Naive thymus-derived CD4-positive, alpha-beta T cell (primary cell): ENCODE measurements at regions not wholly inside any gene's neighbourhood (a gene's known extent, or its start where the extent isn't known, plus 50 kb on each side); places are given as distances from the start of the nearest gene placed in this dataset.
"Not testable (repeated sequence)": the region's sequence is repeated elsewhere in the genome, so short reads cannot be mapped to it uniquely, and the experiment has no call there.

Experiments used
- ATAC-seq: fragments of 150-1000 bp; cut with Tn5 transposase; 2 replicates; pipeline ENCODE4 v1.10.0; 2021; ENCODE audit warnings: mild to moderate bottlenecking, moderate library complexity
- CTCF ChIA-PET: fragments of 350-600 bp; sonication (Branson Sonifier 250); formaldehyde crosslinking; loops from one replicate; lab custom pipeline; 2021; ENCODE audit warnings: antibody characterized with exemption; lab: Charles Lee
- POLR2A ChIA-PET: fragments of 350-600 bp; sonication (Branson Sonifier 250); formaldehyde crosslinking; loops from one replicate; lab custom pipeline; 2021; ENCODE audit warnings: antibody characterized with exemption, inconsistent platforms; lab: Charles Lee
- DNase-seq, 9 donors: peaks; one replicate each; pipeline versions ENCODE4 v3.0.0 to v3.0.0-alpha.2; 2020 to 2022; ENCODE audit warnings: mixed read lengths in 1 of 9
- H3K27ac ChIP-seq: one replicate; pipeline ENCODE4 v1.7.0; 2013; ENCODE audit warnings: mild to moderate bottlenecking, low read depth, low read length, moderate library complexity
- H3K27me3 ChIP-seq, 2 donors: one replicate each; pipeline ENCODE4 v1.7.0; 2013; ENCODE audit warnings: low read length in 2 of 2, mild to moderate bottlenecking in 2 of 2, moderate library complexity in 2 of 2; ENCODE audit not compliant: control insufficient read depth in 2 of 2, insufficient read depth in 2 of 2
- H3K36me3 ChIP-seq, 3 experiments: 1 replicate in 2 of 3; 2 replicates in 1 of 3; pipeline ENCODE4 v1.7.0; 2013; ENCODE audit warnings: low read length in 3 of 3, mild to moderate bottlenecking in 3 of 3, moderate library complexity in 1 of 3; ENCODE audit not compliant: insufficient read depth in 3 of 3, control insufficient read depth in 2 of 3
- H3K4me1 ChIP-seq, 2 donors: one replicate each; pipeline ENCODE4 v1.7.0; 2013; ENCODE audit warnings: low read length in 2 of 2, mild to moderate bottlenecking in 2 of 2, moderate library complexity in 1 of 2; ENCODE audit not compliant: control insufficient read depth in 2 of 2, insufficient read depth in 2 of 2
- H3K4me3 ChIP-seq: 2 replicates; pipeline ENCODE4 v1.7.0; 2013; ENCODE audit warnings: mild to moderate bottlenecking, low read length
- H3K9me3 ChIP-seq, 3 experiments: 1 replicate in 2 of 3; 2 replicates in 1 of 3; pipeline ENCODE4 v1.7.0; 2013; ENCODE audit warnings: low read length in 3 of 3; ENCODE audit not compliant: control insufficient read depth in 2 of 3
- H3K27ac Mint-ChIP-seq, 9 donors: one replicate each; pipeline ENCODE4 v1.8.0; 2020 to 2022; ENCODE audit warnings: mixed read lengths in 9 of 9, mild to moderate bottlenecking in 8 of 9, moderate library complexity in 5 of 9, inconsistent platforms in 2 of 9
- H3K27me3 Mint-ChIP-seq, 5 donors: one replicate each; pipeline ENCODE4 v1.8.0; 2021 to 2022; ENCODE audit warnings: mixed read lengths in 5 of 5, mild to moderate bottlenecking in 1 of 5
- H3K36me3 Mint-ChIP-seq, 5 donors: one replicate each; pipeline ENCODE4 v1.8.0; 2020 to 2022; ENCODE audit warnings: mixed read lengths in 5 of 5, mild to moderate bottlenecking in 3 of 5, inconsistent platforms in 1 of 5
- H3K4me1 Mint-ChIP-seq, 7 donors: one replicate each; pipeline ENCODE4 v1.8.0; 2020 to 2022; ENCODE audit warnings: mixed read lengths in 7 of 7, mild to moderate bottlenecking in 3 of 7, inconsistent platforms in 1 of 7
- H3K4me3 Mint-ChIP-seq, 10 donors: one replicate each; pipeline ENCODE4 v1.8.0; 2020 to 2022; ENCODE audit warnings: mild to moderate bottlenecking in 10 of 10, mixed read lengths in 10 of 10, moderate library complexity in 6 of 10, inconsistent platforms in 2 of 10
- H3K9me3 Mint-ChIP-seq, 11 donors: one replicate each; pipeline ENCODE4 v1.8.0; 2020 to 2022; ENCODE audit warnings: mixed read lengths in 11 of 11, mild to moderate bottlenecking in 4 of 11, inconsistent platforms in 1 of 11, moderate library complexity in 1 of 11
- intact Hi-C, 2 donors: fragments of 100-400 bp; cut with micrococcal nuclease; formaldehyde crosslinking; loops; one replicate each; pipeline ENCODE4 v1.15.1; 2023

- ChIA-PET POLR2A (no interaction called here), CTCF (interaction anchor here (0.6 kb wide), 1 partner anchor 206 kb away, joined by 3 read pairs; no protein-coding TSS in a partner anchor)
- no peak overlapping the region for H3K4me3 Mint-ChIP-seq
- Histone ChIP-seq H3K27ac (no peak overlapping the region), H3K27me3 (no peaks in the 10 kb centered on the region), H3K4me1 (no peaks in the 10 kb centered on the region), H3K9me3 (no peaks in the 10 kb centered on the region), H3K4me3 (no peak overlapping the region), H3K36me3 (no peaks in the 10 kb centered on the region)
- intact Hi-C loops: no loop called here
- H3K27me3 Mint-ChIP-seq: no peaks in the 10 kb centered on the region
- H3K9me3 Mint-ChIP-seq: peaks cover 0 to 42% (median 15%) of the 10 kb centered on the region in 11 donors
- DNase-seq (no peak), ATAC-seq (no peak)
- H3K4me1 Mint-ChIP-seq: no peaks in the 10 kb centered on the region
- H3K36me3 Mint-ChIP-seq: peaks cover 0 to 3% (median 0%) of the 10 kb centered on the region in 5 donors
- no peak overlapping the region for H3K27ac Mint-ChIP-seq
Observed at GRCh38 chr5:92283521-92283920, 900.4 kb upstream of the ARRDC3 start.

DNA sequence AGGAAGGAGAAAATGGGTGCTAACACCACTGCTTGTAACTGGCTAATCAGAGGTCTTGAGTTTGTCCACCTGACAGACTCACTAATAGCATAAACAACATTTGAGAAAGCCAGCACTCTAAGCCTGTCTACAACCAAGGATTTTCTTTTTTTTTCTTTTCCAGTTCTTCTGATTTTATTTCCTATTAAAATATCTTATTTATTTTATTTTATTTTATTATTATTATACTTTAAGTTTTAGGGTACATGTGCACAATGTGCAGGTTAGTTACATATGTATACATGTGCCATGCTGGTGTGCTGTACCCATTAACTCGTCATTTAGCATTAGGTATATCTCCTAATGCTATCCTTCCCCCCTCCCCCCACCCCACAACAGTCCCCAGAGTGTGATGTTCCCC, 888.6 kb upstream of the ARRDC3 start:
- H3K27ac ChIP-seq, CTCF ChIA-PET, H3K27ac Mint-ChIP-seq, H3K4me3 ChIP-seq, H3K36me3 ChIP-seq, H3K9me3 ChIP-seq, H3K27me3 Mint-ChIP-seq, DNase-seq, H3K27me3 ChIP-seq, H3K36me3 Mint-ChIP-seq, H3K4me1 ChIP-seq, intact Hi-C loops, POLR2A ChIA-PET, H3K4me1 Mint-ChIP-seq, H3K4me3 Mint-ChIP-seq, ATAC-seq: not testable (repeated sequence)
- peaks cover 0 to 25% (median 7%) of the 10 kb centered on the region in 11 donors for H3K9me3 Mint-ChIP-seq

GRCh38 chr5:92268343-92268742, 885.2 kb upstream of the ARRDC3 start:
- H3K9me3 ChIP-seq: no peaks in the 10 kb centered on the region
- H3K36me3 ChIP-seq: no peaks in the 10 kb centered on the region
- no peak for ATAC-seq

DNA sequence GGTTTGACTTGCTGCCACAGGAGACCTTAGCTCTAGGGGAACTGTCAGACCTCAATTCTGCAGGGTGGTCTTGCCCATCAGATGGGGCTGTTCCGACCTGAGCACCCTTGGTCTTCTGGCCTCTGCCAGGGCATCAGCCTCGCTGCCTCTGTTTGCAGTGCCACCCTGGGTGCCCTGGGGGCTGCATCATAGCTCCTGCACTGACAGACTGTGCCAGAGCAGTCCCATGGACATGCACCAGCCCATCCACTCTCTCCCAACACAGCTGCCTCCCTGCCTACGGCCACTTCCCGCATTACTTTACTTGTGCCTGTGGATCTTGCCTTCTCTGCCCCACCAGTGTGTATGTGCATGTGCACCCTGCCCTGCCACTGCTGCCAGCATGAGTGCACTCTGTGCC, 884.7 kb upstream of the ARRDC3 start:
- Histone ChIP-seq H3K27ac (no peak overlapping the region), H3K36me3 (no peaks in the 10 kb centered on the region), H3K4me3 (no peak overlapping the region), H3K27me3 (no peaks in the 10 kb centered on the region), H3K4me1 (no peaks in the 10 kb centered on the region), H3K9me3 (no peaks in the 10 kb centered on the region)
- ChIA-PET POLR2A (no interaction called here), CTCF (no interaction called here)
- peaks cover 0 to 22% (median 2%) of the 10 kb centered on the region in 11 donors for H3K9me3 Mint-ChIP-seq
- no peak overlapping the region for H3K27ac Mint-ChIP-seq
- ATAC-seq (no peak), DNase-seq (no peak)
- no peaks in the 10 kb centered on the region for H3K27me3 Mint-ChIP-seq
- no peaks in the 10 kb centered on the region for H3K4me1 Mint-ChIP-seq
- no peak overlapping the region for H3K4me3 Mint-ChIP-seq
- intact Hi-C loops: no loop called here
- no peaks in the 10 kb centered on the region for H3K36me3 Mint-ChIP-seq

More at GRCh38 chr5:92268343-92268742, 885.2 kb upstream of the ARRDC3 start:
- H3K27me3 ChIP-seq: no peaks in the 10 kb centered on the region
- no peak overlapping the region for H3K4me3 ChIP-seq
- no peak for DNase-seq
- H3K4me1 Mint-ChIP-seq: no peaks in the 10 kb centered on the region
- ChIA-PET CTCF (interaction anchor here (0.7 kb wide), 1 partner anchor 28 kb away, joined by 3 read pairs; no protein-coding TSS in a partner anchor), POLR2A (no interaction called here)
- intact Hi-C loops: no loop called here
- H3K36me3 Mint-ChIP-seq: no peaks in the 10 kb centered on the region
- no peaks in the 10 kb centered on the region for H3K4me1 ChIP-seq
- no peaks in the 10 kb centered on the region for H3K27me3 Mint-ChIP-seq
- H3K9me3 Mint-ChIP-seq: peaks cover 0 to 22% (median 2%) of the 10 kb centered on the region in 11 donors
- no peak overlapping the region for H3K4me3 Mint-ChIP-seq
- H3K27ac Mint-ChIP-seq: no peak overlapping the region
- H3K27ac ChIP-seq: no peak overlapping the region

DNA sequence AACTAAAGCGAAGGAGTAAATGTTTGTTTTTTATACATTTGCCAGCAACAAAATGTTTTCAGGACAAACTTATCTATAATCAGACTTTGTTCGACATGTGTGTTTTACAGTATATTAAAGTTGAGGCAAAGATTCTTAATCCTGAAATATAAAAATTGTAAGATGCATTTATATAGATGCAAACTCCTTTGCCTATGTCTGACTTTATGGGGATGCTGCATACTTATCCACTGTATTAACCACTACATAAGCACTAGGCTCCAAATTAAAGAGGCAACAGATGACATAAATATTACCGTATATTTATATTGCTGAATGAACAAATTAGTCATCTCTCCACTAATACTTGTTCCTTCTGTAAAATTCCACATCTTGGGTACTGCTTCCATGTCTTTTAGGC, 882.7 kb upstream of the ARRDC3 start:
- H3K4me3 ChIP-seq: no peak overlapping the region
- no peaks in the 10 kb centered on the region for H3K27me3 ChIP-seq
- no peaks in the 10 kb centered on the region for H3K9me3 ChIP-seq
- Mint-ChIP-seq H3K27me3 (no peaks in the 10 kb centered on the region), H3K4me1 (no peaks in the 10 kb centered on the region), H3K36me3 (no peaks in the 10 kb centered on the region), H3K9me3 (peaks cover 0 to 21% (median 1%) of the 10 kb centered on the region in 11 donors), H3K27ac (no peak overlapping the region), H3K4me3 (no peak overlapping the region)
- H3K27ac ChIP-seq: no peak overlapping the region
- no peak for ATAC-seq
- no peaks in the 10 kb centered on the region for H3K36me3 ChIP-seq
- no peaks in the 10 kb centered on the region for H3K4me1 ChIP-seq
- intact Hi-C loops: no loop called here
- DNase-seq: no peak
- ChIA-PET CTCF (no interaction called here), POLR2A (no interaction called here)

DNA sequence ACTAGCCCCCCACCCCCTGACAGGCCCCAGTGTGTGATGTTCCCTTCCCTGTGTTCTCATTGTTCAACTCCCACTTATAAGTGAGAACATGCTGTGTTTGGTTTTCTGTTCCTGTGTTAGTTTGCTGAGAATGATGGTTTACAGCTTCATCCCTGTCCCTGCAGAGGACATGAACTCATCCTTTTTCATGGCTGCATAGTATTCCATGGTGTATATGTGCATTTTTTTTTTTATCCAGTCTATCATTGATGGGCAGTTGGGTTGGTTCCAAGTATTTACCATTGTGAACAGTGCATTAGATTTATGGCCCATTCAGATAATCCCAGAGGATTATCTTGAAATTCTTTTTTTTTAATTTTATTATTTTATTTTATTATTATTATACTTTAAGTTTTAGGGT, 872.5 kb upstream of the ARRDC3 start:
- H3K4me3 ChIP-seq, H3K4me1 ChIP-seq, H3K9me3 ChIP-seq, H3K4me3 Mint-ChIP-seq, H3K27me3 Mint-ChIP-seq, H3K36me3 ChIP-seq, H3K27ac ChIP-seq, DNase-seq, ATAC-seq, H3K27me3 ChIP-seq, intact Hi-C loops, H3K27ac Mint-ChIP-seq, H3K36me3 Mint-ChIP-seq, H3K4me1 Mint-ChIP-seq, POLR2A ChIA-PET: not testable (repeated sequence)
- peaks cover 0 to 28% (median 8%) of the 10 kb centered on the region in 11 donors for H3K9me3 Mint-ChIP-seq
- CTCF ChIA-PET: interaction anchor here (0.7 kb wide), 1 partner anchor 475 kb away, joined by 3 read pairs; no protein-coding TSS in a partner anchor

DNA sequence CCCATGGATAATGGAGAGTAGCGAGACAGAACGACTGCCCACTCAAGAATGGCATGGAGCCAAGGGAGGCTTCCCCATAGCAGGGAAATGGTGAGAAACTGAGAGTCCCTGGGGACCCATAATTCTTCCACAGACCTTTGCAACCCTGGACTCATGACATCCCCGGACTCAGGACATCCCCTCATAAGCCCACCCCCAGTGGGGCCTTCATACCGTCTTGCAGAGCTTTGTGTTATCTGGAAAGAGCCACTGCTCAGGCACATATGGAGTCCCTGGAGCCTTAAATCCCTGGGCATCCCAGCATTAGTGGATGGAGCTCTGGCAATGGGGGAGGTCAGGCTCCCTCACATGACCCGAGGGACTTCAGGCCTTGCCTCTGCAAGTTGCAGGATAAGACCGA, 865.4 kb upstream of the ARRDC3 start:
- Mint-ChIP-seq H3K4me1 (no peaks in the 10 kb centered on the region), H3K9me3 (peaks cover 0 to 25% (median 7%) of the 10 kb centered on the region in 11 donors), H3K27ac (no peak overlapping the region), H3K36me3 (no peaks in the 10 kb centered on the region), H3K4me3 (no peak overlapping the region), H3K27me3 (no peaks in the 10 kb centered on the region)
- Histone ChIP-seq H3K4me1 (no peaks in the 10 kb centered on the region), H3K27me3 (no peaks in the 10 kb centered on the region), H3K27ac (no peak overlapping the region), H3K9me3 (no peaks in the 10 kb centered on the region), H3K36me3 (no peaks in the 10 kb centered on the region), H3K4me3 (no peak overlapping the region)
- POLR2A ChIA-PET: no interaction called here
- intact Hi-C loops: no loop called here
- DNase-seq (no peak), ATAC-seq (no peak)
- CTCF ChIA-PET: no interaction called here
